ENCODE measurements at regions not wholly inside any gene's neighbourhood (a gene's known extent, or its start where the extent isn't known, plus 50 kb on each side); places are given as distances from the start of the nearest gene placed in this dataset.

GRCh38 chr9:108056084-108056804 lies 566.7 kb upstream of the KLF4 start:
- BruUV-seq (replicated peaks): no TSS peak
- Mint-ChIP-seq H3K9me3 (ENCODE audit: unreplicated experiment) (peaks cover 11% of the 10 kb centered on the region), H3K4me3 (ENCODE audit: unreplicated experiment) (no peak overlapping the region), H3K36me3 (ENCODE audit: insufficient read depth, unreplicated experiment) (no peaks in the 10 kb centered on the region), H3K4me1 (ENCODE audit: low read depth, unreplicated experiment) (peaks cover 40% of the 10 kb centered on the region), H3K27me3 (ENCODE audit: insufficient read depth, unreplicated experiment) (no peaks in the 10 kb centered on the region), H3K27ac (ENCODE audit: unreplicated experiment) (no peak overlapping the region)
- Histone ChIP-seq H3K36me3 (ENCODE audit: control insufficient read depth, insufficient read depth, low read length) (no peaks in the 10 kb centered on the region), H3K4me1 (peaks cover 10% of the 10 kb centered on the region; the same call in 1 of the 2 replicates), H3K4me3 (ENCODE audit: low read depth, low read length) (no peak overlapping the region), H3K9me3 (no peaks in the 10 kb centered on the region), H3K27me3 (replicated peaks; ENCODE audit: control insufficient read depth, insufficient read depth, low read length) (no peaks in the 10 kb centered on the region)
- intact Hi-C loops (cut with micrococcal nuclease; ENCODE audit: unreplicated experiment): no loop called here
- no peak for TF ChIP-seq CTCF (IDR thresholded peaks at IDR 0.05; ENCODE audit: insufficient read depth in 1 of 2, low read depth in 1 of 2, low read length in 1 of 2, severe bottlenecking in 1 of 2, unreplicated experiment in 1 of 2)
- DNase-seq: no peak
- CTCF ChIA-PET: no interaction called here
- POLR2A ChIA-PET: no interaction called here

- DNase-seq: no peak
- Mint-ChIP-seq H3K36me3 (ENCODE audit: insufficient read depth, unreplicated experiment) (no peaks in the 10 kb centered on the region), H3K27me3 (ENCODE audit: insufficient read depth, unreplicated experiment) (no peaks in the 10 kb centered on the region), H3K4me1 (ENCODE audit: low read depth, unreplicated experiment) (peaks cover 49% of the 10 kb centered on the region), H3K4me3 (ENCODE audit: unreplicated experiment) (no peak overlapping the region), H3K9me3 (ENCODE audit: unreplicated experiment) (peaks cover 10% of the 10 kb centered on the region), H3K27ac (ENCODE audit: unreplicated experiment) (no peak overlapping the region)
- ChIA-PET POLR2A (no interaction called here), CTCF (no interaction called here)
- peaks cover 10% of the 10 kb centered on the region; the same call in 1 of the 2 replicates for H3K4me1 ChIP-seq
- TF ChIP-seq CTCF (IDR thresholded peaks at IDR 0.05; ENCODE audit: insufficient read depth in 1 of 2, low read depth in 1 of 2, low read length in 1 of 2, severe bottlenecking in 1 of 2, unreplicated experiment in 1 of 2): no peak
- H3K9me3 ChIP-seq: no peaks in the 10 kb centered on the region
- intact Hi-C loops (cut with micrococcal nuclease; ENCODE audit: unreplicated experiment): no loop called here
- H3K27me3 ChIP-seq (replicated peaks; ENCODE audit: control insufficient read depth, insufficient read depth, low read length): no peaks in the 10 kb centered on the region
- no peak overlapping the region for H3K4me3 ChIP-seq (ENCODE audit: low read depth, low read length)
- no TSS peak for BruUV-seq (replicated peaks)
- no peaks in the 10 kb centered on the region for H3K36me3 ChIP-seq (ENCODE audit: control insufficient read depth, insufficient read depth, low read length)
These were observed 564.6 kb upstream of the KLF4 start for GRCh38 chr9:108054131-108054630.

GRCh38 chr9:108053555-108054061 lies 564.0 kb upstream of the KLF4 start:
- Histone ChIP-seq H3K4me1 (peaks cover 10% of the 10 kb centered on the region; the same call in 1 of the 2 replicates), H3K4me3 (ENCODE audit: low read depth, low read length) (no peak overlapping the region), H3K27me3 (replicated peaks; ENCODE audit: control insufficient read depth, insufficient read depth, low read length) (no peaks in the 10 kb centered on the region), H3K36me3 (ENCODE audit: control insufficient read depth, insufficient read depth, low read length) (no peaks in the 10 kb centered on the region), H3K9me3 (no peaks in the 10 kb centered on the region)
- no TSS peak for BruUV-seq (replicated peaks)
- no peaks in the 10 kb centered on the region for H3K27me3 Mint-ChIP-seq (ENCODE audit: insufficient read depth, unreplicated experiment)
- H3K4me1 Mint-ChIP-seq (ENCODE audit: low read depth, unreplicated experiment): peaks cover 43% of the 10 kb centered on the region
- DNase-seq: peak in 1 of 2 experiments; percentile 7
- H3K4me3 Mint-ChIP-seq (ENCODE audit: unreplicated experiment): no peak overlapping the region
- no peak for TF ChIP-seq CTCF (IDR thresholded peaks at IDR 0.05; ENCODE audit: insufficient read depth in 1 of 2, low read depth in 1 of 2, low read length in 1 of 2, severe bottlenecking in 1 of 2, unreplicated experiment in 1 of 2)
- H3K9me3 Mint-ChIP-seq (ENCODE audit: unreplicated experiment): peaks cover 4% of the 10 kb centered on the region
- intact Hi-C loops (cut with micrococcal nuclease; ENCODE audit: unreplicated experiment): no loop called here
- ChIA-PET POLR2A (no interaction called here), CTCF (no interaction called here)
- H3K36me3 Mint-ChIP-seq (ENCODE audit: insufficient read depth, unreplicated experiment): no peaks in the 10 kb centered on the region
- no peak overlapping the region for H3K27ac Mint-ChIP-seq (ENCODE audit: unreplicated experiment)

All from Caco-2 (cell line).